Breast epithelium (tissue), 3 donors: ENCODE measurements at regions not wholly inside any gene's neighbourhood (a gene's known extent, or its start where the extent isn't known, plus 50 kb on each side); places are given as distances from the start of the nearest gene placed in this dataset.

Experiments
- CTCF ChIP-seq, 3 donors: fragments of 450-650 bp; IDR thresholded peaks; one replicate each; pipeline ENCODE4 v1.5.1; 2016 to 2017; ENCODE audit warnings: antibody characterized with exemption in 3 of 3, mild to moderate bottlenecking in 3 of 3, moderate library complexity in 3 of 3
- POLR2A ChIP-seq: fragments of 450-650 bp; IDR thresholded peaks from one replicate; pipeline ENCODE4 v1.6.1; 2016; ENCODE audit warnings: antibody characterized with exemption, mild to moderate bottlenecking, moderate library complexity
- POLR2AphosphoS5 ChIP-seq, 3 donors: sonication (generic); formaldehyde crosslinking; IDR thresholded peaks; one replicate each; pipeline ENCODE4 v1.6.1; 2017; ENCODE audit warnings: antibody characterized with exemption in 3 of 3

GRCh38 chr22:25406510-25407210 lies 157.8 kb upstream of the GRK3 start:
- no peak for TF ChIP-seq CTCF (IDR thresholded peaks at IDR 0.05)
- no peak for TF ChIP-seq POLR2A
- no peak for TF ChIP-seq POLR2AphosphoS5 (IDR thresholded peaks at IDR 0.05)
